Osteocyte (in vitro differentiated cells): ENCODE measurements at regions not wholly inside any gene's neighbourhood (a gene's known extent, or its start where the extent isn't known, plus 50 kb on each side); places are given as distances from the start of the nearest gene placed in this dataset.
A peak's percentile ranks its signal among the peaks of the same experiment; 100 is the strongest.

Experiments used
- DNase-seq: peaks from one replicate; pipeline ENCODE4 v3.0.0; 2021; ENCODE audit warnings: mixed read lengths; ENCODE audit not compliant: unreplicated experiment; ENCODE audit errors: extremely low spot score
- H3K27ac Mint-ChIP-seq: one replicate; pipeline ENCODE4 v1.8.0; 2021; ENCODE audit warnings: mild to moderate bottlenecking, mixed read lengths; ENCODE audit not compliant: unreplicated experiment
- H3K27me3 Mint-ChIP-seq: one replicate; pipeline ENCODE4 v1.8.0; 2021; ENCODE audit warnings: mixed read lengths; ENCODE audit not compliant: unreplicated experiment
- H3K36me3 Mint-ChIP-seq: one replicate; pipeline ENCODE4 v1.8.0; 2021; ENCODE audit warnings: mixed read lengths; ENCODE audit not compliant: unreplicated experiment
- H3K4me1 Mint-ChIP-seq: one replicate; pipeline ENCODE4 v1.8.0; 2021; ENCODE audit warnings: mixed read lengths; ENCODE audit not compliant: unreplicated experiment
- H3K4me3 Mint-ChIP-seq: one replicate; pipeline ENCODE4 v1.8.0; 2021; ENCODE audit warnings: mild to moderate bottlenecking, moderate library complexity, mixed read lengths; ENCODE audit not compliant: unreplicated experiment
- H3K9me3 Mint-ChIP-seq: one replicate; pipeline ENCODE4 v1.8.0; 2021; ENCODE audit warnings: mixed read lengths; ENCODE audit not compliant: unreplicated experiment
- TF ChIP-seq, protein P1 (sequence below): fragments of 200-600 bp; sonication (generic); IDR thresholded peaks from 2 replicates; pipeline ENCODE4 v1.5.0; 2021; ENCODE audit warnings: antibody characterized with exemption, mild to moderate bottlenecking, moderate library complexity

DNA sequence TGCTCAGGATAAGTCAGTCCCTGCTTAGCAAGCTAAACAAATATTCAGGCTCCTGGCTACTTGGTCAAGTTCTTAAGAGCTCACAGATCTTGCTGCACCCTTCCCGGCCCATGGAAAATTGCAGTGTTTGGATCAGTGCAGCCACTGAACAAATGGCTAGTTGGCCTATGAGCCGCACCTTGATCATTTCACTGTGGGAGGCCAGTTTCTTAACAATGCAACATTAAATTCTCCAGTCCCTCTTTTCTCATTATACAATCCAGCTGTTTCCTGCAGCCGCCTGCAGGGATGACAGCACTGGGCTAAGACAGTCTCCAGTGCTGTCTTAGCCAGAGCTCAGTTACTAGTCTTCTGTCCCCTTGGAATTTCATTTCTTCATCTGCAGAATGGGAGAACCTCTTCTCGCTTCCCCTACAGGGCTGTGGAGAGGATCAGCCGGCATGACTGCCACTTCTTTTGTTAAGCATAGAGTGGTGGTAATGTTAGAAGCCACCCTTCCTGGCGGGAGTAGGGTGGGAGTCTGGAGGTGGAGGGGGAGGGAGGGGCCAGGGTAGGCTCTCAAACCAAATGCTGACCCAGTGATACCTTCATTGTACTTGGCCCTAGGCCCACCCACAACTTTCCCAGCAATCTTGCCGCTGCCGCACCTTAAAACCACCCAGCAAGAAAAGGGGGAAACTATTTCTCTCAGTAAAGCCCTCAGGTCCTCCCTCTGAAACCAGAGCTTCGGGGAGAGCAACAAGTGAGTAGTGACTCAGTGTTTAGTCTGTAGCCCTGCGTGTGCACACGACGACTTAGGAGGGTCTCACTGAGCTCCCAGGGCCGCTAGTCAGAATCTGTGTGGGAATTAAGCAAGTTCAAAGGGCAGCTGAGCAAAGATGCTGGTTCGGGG is 145.7 kb downstream of the NUAK1 start:
- TF ChIP-seq, protein P1, sequence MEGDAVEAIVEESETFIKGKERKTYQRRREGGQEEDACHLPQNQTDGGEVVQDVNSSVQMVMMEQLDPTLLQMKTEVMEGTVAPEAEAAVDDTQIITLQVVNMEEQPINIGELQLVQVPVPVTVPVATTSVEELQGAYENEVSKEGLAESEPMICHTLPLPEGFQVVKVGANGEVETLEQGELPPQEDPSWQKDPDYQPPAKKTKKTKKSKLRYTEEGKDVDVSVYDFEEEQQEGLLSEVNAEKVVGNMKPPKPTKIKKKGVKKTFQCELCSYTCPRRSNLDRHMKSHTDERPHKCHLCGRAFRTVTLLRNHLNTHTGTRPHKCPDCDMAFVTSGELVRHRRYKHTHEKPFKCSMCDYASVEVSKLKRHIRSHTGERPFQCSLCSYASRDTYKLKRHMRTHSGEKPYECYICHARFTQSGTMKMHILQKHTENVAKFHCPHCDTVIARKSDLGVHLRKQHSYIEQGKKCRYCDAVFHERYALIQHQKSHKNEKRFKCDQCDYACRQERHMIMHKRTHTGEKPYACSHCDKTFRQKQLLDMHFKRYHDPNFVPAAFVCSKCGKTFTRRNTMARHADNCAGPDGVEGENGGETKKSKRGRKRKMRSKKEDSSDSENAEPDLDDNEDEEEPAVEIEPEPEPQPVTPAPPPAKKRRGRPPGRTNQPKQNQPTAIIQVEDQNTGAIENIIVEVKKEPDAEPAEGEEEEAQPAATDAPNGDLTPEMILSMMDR, result no peak
- Mint-ChIP-seq H3K27ac (no peak overlapping the region), H3K4me3 (no peak overlapping the region), H3K4me1 (peaks cover 25% of the 10 kb centered on the region), H3K27me3 (no peaks in the 10 kb centered on the region), H3K9me3 (peaks cover 4% of the 10 kb centered on the region), H3K36me3 (no peaks in the 10 kb centered on the region)
- DNase-seq, result no peak

DNA sequence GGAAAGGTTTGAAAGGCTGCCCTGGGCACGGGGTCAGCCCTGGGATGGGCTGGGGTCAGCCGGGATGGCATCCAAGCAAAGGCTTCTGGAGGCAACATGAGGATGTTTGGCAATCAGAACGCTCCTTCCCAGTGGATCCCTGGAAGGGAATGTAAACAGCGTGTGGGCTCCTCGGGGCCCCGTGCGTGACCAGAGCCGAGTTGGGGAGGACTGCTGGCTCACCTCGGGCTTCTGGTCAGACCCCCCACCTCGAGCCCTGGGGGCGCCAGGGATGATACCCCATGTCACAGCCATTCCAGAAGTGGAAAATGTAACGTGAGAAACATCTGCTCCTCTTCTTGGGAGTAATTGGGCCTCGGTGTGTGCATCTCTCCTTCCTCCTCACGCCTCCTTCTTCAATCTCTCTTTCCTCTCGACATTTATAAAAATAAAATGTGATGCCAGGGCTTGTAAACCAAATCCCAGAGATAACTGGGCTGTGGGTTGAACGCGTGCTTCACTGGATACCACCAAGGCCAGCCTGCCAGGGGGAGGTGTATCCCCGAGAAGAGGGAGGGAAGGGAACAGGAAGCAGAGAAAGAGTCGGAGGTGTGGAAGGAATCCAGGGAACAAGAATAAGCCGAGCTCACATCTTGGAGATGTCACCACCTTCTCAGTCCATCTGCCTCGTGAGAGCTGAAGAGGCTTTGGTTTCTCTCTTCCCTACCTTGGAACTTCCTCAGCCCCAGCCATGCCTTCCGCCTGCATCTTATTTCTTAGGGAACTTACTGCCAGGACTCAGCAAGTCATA is 144.8 kb downstream of the NUAK1 start:
- Mint-ChIP-seq H3K4me3 (no peak overlapping the region), H3K27ac (no peak overlapping the region), H3K4me1 (peaks cover 25% of the 10 kb centered on the region), H3K36me3 (no peaks in the 10 kb centered on the region), H3K9me3 (peaks cover 4% of the 10 kb centered on the region), H3K27me3 (no peaks in the 10 kb centered on the region)
- no peak for DNase-seq
- TF ChIP-seq, protein P1, result no peak

GRCh38 chr12:105995961-105996431 is 142.8 kb downstream of the NUAK1 start:
- Mint-ChIP-seq H3K27ac (peak overlapping the region; percentile 19), H3K9me3 (peaks cover 4% of the 10 kb centered on the region), H3K36me3 (no peaks in the 10 kb centered on the region), H3K4me1 (peaks cover 27% of the 10 kb centered on the region), H3K4me3 (no peak overlapping the region), H3K27me3 (no peaks in the 10 kb centered on the region)
- DNase-seq, result no peak
- TF ChIP-seq, protein P1, result no peak

DNA sequence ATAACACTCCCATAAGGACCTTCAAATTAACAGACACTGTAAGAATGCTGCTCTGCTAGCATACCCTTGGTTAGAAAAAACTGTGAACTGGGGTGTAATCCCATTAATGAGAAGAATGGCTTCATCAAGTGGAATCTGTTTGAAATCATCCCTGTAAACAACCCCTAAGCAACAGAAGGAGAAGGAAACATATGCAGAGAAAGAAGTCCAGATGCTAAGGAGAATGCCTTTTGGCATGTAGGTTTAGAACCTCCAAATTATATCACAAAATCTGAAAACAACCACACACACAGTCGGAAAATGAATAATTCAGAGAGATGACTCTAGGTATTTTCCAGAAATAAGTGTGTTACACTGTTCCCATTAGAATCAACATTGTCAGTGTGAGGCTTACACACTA is 140.2 kb downstream of the NUAK1 start:
- peaks cover 4% of the 10 kb centered on the region for H3K9me3 Mint-ChIP-seq
- DNase-seq, result no peak
- no peak overlapping the region for H3K27ac Mint-ChIP-seq
- peaks cover 20% of the 10 kb centered on the region for H3K4me1 Mint-ChIP-seq
- no peaks in the 10 kb centered on the region for H3K36me3 Mint-ChIP-seq
- TF ChIP-seq, protein P1, result no peak
- no peak overlapping the region for H3K4me3 Mint-ChIP-seq
- H3K27me3 Mint-ChIP-seq, result no peaks in the 10 kb centered on the region
